HG02759 (cell line): ENCODE measurements at regions not wholly inside any gene's neighbourhood (a gene's known extent, or its start where the extent isn't known, plus 50 kb on each side); places are given as distances from the start of the nearest gene placed in this dataset.
A peak's percentile ranks its signal among the peaks of the same experiment; 100 is the strongest.
"Not testable (repeated sequence)": the region's sequence is repeated elsewhere in the genome, so short reads cannot be mapped to it uniquely, and the experiment has no call there.

Source experiments
- ATAC-seq: cut with Tn5 transposase; IDR thresholded peaks from one replicate; pipeline ENCODE4 v1.9.1; 2021; ENCODE audit warnings: mild to moderate bottlenecking, moderate library complexity; ENCODE audit not compliant: unreplicated experiment

DNA sequence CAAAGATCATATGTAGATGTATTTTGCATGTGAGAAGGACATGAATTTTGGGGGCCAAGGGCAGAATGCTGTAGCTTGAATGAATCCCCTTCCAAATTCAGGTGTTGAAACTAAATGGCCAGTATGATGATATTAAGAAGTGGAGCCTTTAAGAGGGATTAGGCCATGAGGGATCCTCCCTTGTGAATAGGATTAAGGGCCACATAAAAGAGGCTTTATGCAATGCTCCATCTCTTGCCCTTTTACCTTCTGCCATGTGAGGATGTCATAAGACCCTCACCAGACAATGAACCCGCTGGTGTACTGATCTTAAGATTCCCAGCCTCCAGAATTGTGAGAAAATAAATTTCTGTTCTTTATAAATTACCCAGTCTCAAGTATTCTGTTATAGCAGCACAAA is 206.1 kb downstream of the YTHDC2 start:
- no peak for ATAC-seq

DNA sequence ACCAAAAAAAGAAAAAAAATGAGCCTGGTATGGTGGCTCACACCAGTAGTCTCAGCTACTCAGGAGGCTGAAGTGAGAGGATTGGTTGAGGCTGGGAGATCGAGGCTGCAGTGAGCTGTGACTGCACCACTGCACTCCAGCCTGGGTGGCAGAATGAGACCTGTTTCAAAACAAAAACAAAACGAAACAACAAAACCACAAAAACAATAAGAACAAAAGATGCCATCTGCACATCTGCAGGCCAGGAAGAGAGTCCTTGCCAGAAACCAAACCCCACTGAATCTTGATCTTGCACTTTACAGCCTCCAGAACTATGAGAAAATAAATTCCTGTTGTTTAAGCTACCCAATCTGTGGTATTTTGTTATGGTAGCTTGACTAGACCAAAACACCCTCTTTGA is 207.7 kb downstream of the YTHDC2 start:
- no peak for ATAC-seq

DNA sequence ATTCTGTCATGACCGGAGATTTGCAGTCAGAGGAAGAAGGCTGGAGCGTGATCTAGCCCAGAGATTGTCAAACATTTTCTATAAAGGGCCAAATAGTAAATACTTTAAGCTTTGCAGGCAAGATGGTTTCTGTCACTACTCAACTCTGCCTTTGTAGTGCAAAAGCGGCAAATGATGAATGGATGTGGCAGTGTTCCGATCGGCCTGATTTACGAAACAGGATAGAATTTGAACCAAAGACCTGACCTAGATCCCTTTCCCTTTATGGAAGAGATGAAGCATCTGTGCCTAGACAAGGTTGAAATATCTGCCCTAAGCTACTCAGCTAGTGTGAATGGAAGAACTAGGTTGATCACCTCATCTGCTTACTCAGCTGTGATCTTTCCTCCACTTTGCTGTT is 209.5 kb downstream of the YTHDC2 start:
- ATAC-seq = no peak

DNA sequence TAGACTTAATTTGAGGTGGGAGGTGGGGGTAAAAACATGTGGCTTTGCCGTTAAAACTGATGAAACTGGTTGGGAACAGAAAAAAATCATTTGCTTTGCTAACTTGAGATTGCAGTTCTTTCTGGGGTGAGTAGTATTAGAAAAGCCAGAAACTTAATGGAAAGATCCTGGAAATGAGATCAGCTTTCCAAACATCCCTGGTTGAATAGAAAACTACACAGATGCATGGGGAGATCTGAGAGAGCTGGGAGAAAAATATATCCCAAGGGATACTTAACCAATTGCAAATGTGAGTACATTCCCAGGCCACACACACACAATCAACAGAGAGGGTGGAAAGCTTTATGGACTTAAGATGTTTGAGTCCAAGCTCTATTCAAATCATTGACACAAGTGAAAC is 222.3 kb downstream of the YTHDC2 start:
- no peak for ATAC-seq

DNA sequence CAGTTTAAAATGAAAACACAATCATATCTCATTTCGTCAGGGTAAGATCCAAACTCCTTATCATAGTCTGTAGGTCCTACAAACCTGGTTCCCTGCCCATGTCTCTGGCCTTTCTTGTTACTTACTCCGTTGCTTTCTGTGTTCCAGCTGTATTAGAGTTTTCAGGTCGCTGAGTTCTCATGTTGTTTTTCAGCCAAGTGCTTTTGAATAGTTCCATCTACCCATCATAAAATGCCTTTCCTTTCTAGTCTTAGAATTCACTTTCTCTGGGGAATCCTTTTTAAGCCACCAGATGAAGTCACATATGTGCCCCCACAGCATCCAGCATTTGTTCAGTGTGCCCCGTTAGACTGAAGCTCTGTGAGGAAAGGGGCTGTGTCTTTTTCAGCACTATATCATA is 228.7 kb downstream of the YTHDC2 start:
- no peak for ATAC-seq

DNA sequence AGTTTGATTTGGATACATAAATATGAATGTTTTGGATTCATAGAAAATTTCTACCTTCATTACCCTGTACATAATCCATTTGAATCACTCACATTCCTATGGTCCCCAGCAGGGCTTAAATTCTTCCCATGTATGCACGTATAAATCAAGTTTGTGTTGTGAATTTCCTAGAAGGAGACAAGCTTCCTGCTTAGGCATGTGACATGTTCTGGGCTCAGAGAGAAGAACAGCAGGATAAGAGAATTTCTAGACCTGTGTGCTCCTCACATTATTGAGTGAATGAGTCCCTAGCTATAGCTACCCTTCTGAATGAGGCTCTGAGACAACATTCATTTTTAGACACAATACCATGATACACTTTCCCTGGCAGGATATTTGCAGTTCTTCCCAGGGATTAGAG is 229.1 kb downstream of the YTHDC2 start:
- ATAC-seq = no peak

DNA sequence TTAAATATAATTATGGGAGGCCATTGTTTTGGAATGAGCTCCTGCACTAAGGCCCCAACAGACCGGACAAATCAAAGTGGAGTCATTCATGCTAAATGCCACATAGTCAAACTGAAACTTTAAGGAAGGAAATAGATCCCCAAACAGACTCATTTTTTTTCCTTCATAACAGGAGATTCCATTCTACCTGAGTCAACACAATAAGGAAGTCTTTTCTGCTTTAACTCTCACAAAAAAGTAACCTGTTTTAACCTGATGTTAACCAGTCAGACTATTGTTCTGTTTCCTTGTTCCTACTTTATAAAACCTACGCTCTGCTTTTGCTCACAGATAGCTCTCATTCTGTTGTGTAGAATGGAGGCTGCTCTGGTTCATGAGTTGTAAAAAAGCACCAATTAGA is 234.9 kb downstream of the YTHDC2 start:
- no peak for ATAC-seq

DNA sequence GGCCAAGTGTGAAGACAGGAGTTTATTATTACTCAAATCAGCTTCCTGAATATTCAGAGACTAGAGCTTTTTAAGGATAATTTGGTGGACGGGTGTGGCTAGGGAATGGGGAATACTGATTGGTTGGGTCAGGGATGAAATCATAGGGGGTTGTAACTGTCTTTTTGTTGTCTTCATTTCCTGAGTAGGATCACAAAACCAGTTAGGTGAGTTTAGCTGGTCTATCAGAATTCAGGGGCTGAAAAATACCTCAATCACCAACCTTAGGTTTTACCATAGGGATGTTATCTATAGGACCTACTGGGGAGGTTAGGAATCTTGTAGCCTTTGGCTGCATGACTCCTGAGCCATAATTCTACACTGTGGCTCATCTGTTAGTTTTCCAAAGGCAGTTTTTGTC is 235.8 kb downstream of the YTHDC2 start:
- ATAC-seq = no peak

DNA sequence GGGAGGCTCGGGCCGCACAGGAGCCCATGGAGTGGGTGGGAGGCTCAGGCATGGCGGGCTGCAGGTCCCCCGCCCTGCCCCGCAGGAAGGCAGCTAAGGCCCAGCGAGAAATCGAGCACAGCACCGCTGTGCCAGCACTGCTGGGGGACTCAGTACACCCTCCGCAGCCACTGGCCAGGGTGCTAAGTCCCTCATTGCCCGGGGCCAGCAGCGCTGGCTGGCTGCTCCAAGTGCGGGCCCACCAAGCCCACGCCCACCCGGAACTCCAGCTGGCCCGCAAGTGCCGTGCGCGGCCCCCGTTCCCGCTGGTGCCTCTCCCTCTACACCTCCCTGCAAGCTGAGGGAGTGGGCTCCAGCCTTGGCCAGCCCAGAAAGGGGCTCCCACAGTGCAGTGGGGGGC is 239.7 kb downstream of the YTHDC2 start:
- ATAC-seq = not testable (repeated sequence)

DNA sequence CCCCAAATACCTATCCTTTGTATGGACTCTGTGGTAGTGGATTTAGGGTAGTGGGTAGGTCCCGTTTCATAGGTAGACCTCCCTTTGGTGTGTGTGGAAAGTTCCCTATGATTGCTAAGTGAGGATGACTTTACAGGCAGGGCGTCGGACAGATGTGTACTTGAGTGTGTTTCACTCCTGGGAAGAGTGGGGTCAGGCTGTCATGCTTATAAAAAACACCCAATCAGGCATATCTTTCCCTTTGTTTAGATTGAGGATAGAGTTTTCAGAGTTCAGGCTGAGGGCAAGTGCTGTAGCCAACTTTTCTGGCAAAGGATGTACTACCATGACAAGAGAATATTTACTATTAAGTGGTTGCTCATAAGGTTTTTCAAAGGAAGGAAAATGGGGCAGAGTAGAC is 242.0 kb downstream of the YTHDC2 start:
- no peak for ATAC-seq

DNA sequence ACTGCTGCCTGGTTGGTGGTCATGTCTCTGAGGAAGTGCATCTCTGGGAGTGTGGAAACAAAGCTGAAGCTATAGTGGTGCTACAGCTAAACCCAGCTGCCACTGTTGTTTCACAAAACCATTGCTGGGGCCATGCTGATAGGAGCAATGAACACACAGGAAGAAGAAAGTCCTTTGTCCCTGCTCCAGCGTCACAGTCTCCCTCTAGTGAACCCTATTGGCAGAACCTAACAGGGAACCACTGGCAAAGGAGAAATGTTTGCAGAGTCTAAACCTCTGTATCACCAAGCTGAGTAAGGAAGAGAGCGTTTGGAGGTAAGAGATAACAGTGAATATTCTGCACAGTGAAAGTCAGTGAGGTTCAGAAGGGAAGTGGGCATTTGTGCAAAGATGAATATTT is 244.0 kb downstream of the YTHDC2 start:
- no peak for ATAC-seq

DNA sequence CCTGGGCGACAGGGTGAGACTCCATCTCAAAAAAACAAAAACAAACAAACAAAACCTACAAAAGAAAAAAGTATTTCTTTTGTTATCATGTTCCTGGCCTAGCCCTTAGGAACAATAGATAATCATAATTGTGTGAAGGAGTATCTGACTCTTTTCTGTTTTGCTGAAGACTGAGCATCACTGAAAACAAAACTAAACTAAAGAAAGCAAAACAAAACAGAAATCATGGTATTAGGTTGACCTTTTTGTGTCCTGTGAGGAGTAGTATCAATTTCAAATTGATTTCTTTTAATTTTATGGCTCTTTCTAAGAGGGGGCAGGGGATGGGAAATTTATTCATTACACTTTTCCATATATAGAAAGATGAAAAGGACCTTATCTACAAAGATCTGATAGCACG is 246.0 kb downstream of the YTHDC2 start:
- ATAC-seq = no peak

DNA sequence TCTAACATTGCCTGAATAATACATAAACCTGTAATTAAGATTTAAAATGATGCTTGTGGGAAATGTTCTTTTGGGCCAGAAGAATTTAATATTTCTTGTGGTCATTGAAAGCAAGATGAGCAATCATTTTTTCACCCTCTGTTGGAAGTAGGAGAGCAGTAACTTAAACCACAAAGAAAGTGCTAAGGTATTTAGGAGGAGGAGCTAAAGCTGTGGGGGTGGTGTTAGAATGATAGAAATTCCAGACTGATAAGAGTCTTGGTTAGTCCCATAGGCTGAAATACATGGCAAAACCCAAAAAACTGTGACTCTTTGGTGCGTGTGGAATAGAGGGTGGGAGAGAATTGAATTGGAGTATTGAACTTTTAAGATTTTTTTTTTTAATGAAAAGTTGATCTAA is 247.0 kb downstream of the YTHDC2 start:
- no peak for ATAC-seq

DNA sequence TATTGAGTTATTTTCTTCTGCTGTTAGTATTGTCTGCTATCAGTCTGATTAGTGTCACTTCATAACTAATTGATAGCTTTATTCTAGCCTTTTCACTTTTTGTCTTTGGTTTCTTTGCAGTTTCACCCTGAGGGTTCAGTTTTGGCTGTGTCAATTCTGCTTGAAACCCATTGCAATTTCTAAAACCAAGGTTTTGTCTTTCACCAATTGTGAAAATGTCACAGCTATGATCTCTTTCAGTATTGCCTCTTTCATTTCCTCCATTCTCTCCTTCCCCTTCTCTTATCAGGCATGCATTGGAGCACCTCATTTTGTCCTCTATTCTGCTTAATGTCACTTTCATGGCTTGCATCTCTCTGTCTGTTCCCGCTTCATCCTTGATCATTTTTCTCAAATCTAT is 248.1 kb downstream of the YTHDC2 start:
- no peak for ATAC-seq

DNA sequence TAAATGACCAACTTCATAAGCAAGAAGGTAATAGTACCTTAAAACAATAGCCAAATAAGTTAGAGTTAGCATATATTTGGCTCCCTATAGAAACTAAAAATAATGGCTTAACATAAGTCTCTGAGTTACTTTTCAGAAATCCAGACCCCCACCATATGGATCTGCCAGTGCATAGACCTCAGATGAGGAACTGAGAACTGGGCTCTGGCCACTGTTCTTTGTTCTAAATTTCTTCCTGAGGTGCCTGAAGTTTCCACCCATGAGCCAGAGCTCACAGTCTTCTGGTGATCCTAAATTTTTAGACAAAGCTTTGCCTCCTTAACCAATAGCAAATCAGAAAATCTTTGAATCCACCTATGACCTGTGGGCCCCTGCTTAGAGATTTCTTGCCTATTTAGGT is 250.9 kb downstream of the YTHDC2 start:
- ATAC-seq = no peak

DNA sequence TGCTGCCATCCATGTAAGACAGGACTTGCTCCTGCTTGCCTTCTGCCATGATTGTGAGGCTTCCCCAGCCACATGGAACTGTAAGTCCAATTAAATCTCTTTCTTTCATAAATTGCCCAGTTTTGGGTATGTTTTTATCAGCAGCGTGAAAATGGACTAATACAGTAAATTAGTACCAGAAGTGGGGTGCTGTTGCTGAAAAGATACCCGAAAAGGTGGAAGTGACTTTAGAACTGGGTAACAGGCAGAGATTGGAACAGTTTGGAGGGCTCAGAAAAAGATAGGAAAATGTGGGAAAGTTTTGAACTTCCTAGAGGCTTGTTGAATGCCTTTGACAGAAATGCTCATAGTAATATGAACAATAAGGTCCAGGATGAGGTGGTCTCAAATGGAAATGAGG is 253.3 kb downstream of the YTHDC2 start:
- ATAC-seq = not testable (repeated sequence)

DNA sequence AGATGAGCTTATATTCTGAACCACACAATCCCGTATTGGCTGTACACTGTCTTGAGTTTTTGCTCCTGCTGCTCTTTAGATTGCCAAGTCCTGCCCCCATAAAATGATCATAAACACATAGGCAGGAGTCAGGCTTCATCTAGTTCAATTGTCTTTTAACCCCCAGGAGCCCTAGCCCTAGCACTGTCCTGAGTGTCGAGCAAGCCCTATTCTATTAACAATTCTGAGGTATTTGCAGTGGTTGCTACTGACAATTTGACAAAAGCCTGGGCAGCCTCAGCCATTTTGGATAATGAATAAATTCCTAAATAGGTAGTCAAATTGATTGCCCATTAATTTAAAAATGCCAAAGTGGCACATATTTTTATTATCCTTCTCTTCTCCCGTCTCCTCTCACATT is 257.2 kb downstream of the YTHDC2 start:
- ATAC-seq = no peak

DNA sequence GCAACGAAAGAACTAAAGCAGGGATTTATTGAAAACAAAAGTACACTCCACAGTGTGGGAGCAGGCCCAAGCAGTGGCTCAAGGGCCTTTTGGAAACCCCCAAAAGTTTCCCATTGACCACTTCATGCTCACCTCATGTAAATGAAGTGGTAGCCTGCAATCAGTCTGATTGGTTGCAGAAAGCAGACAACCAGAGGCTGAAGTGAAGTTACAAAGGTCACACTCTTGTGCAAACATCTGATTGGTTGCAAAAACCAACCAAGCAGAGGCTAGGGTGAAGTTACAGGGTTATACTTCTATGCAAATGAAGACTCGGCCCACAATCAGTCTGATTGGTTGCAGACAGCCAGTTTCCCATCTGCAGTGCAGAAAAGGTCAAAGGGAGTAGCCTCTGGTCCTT is 258.0 kb downstream of the YTHDC2 start:
- ATAC-seq = peak; percentile 82

DNA sequence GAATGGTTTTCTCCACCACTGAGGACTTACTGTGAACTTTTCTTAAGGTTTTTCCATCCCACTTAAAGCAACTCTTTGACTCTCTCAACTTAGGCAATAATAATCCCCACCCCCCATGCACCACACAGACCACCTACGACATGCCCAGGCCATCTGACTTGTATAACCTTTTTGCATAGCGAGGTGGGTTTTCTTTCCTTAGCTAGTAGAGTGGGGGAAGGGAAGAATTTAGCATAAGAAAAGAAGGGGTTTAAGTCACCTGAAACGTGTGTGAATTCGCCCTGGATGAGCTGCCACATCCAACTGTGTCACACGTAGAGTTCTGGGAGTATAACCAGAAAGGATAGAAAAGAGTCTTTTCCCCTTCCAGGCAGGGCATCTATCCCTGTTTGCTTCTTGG is 262.7 kb downstream of the YTHDC2 start:
- no peak for ATAC-seq

DNA sequence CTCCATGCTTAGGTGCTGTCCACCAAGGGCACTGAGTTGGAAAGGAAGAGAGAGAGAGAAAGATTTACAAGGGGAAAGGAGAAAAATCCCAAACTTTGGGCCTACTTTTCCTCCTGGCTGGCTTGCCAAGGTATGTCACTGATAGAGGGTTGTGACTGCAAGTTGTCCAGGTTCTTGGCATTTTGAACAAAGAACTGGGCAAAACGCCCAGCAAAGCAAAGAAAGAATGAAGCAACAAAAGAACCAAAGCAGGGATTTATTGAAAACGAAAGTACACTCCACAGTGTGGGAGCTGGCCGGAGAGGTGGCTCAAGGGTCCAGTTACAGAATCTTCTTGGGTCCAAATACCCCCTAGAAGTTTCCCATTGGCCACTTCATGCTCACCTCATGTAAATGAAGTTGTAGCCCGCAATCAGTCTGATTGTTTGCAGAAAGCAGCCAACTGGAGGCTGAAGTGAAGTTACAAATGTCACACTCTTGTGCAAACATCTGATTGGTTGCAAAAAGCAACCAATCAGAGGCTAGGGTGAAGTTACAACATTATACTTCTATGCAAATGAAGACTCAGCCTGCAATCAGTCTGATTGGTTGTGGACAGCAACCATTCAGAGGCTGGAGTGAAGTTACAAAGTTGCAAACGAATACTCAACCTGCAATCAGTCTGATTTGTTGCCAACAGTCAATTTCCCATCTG is 263.5 kb downstream of the YTHDC2 start:
- no peak for ATAC-seq

DNA sequence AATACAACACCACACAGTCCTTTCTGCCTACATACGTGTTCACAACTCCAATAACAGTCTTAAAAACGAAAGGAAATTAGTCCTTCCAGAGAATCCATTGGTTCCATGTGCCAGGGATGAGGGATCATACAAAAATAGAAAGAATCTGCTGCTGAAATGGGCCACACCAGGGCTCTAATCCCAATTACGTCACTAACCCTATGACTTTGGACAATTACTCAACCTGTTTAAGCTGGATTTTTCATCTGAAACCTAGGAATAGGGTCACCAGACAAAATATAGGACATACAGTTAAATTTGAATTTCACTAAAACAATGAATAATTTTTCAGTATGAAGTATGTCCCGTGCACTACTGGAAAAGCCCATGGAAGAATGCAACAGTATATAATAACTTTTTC is 264.7 kb downstream of the YTHDC2 start:
- ATAC-seq = no peak

DNA sequence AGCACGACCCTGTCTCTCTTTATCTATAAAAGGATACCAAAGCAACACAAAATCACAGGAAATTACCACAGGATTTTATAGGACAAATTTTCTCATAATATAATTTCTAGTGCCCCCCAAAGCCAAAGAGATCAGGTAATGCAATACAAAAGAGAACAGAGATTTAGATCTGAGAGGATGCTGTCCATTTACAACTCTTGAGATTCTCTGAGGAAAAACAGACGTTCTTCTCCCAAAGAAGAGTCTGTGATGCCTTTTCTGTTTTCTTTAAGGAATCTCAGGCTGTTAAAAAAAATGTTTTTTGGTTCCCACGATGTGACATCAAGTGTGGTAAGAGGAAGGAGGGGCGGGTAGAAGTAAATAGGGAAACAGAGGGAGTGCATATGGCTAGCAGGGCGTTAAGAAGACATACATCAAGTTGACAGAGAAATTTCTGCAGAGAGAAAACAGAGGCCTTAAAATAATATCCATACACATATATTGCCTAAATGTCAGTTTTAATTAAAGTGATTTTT is 274.7 kb downstream of the YTHDC2 start:
- no peak for ATAC-seq

DNA sequence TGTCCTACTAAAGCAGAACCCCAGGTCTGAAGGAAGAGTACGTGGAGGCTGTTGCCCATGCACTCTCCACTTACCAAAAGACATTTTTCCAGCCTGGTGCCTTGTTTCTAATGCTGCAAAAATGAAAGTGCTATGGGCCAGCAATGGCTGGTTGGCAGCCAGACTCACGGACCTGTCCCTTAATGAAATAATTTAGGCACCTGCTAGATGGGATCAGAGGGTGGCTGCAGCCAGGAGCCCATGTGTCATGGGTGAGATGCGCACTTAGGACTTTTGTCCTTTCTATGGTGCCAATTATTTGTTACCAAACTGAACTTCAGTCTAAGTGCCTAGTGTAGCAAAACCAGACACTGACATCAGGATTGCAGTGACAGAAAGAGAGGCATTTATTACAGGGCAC is 276.3 kb downstream of the YTHDC2 start:
- no peak for ATAC-seq
